A673 (cell line): ENCODE measurements at regions not wholly inside any gene's neighbourhood (a gene's known extent, or its start where the extent isn't known, plus 50 kb on each side); places are given as distances from the start of the nearest gene placed in this dataset.

Experiments used
- EZH2 ChIP-seq: fragments of 200-600 bp; sonication (generic); IDR thresholded peaks from 2 replicates; pipeline ENCODE4 v1.6.1; 2017; ENCODE audit warnings: borderline replicate concordance, low read depth, mild to moderate bottlenecking, mixed read lengths, antibody characterized with exemption, low read length; ENCODE audit not compliant: poor library complexity, severe bottlenecking
- TF ChIP-seq, protein P1 (sequence below): fragments of 300-800, 200-600 bp; sonication (generic); conservative IDR thresholded peaks from 2 replicates; pipeline ENCODE4 v1.5.1; 2017; ENCODE audit warnings: low read depth, mild to moderate bottlenecking, antibody characterized with exemption, low read length, moderate library complexity, mixed read lengths

DNA sequence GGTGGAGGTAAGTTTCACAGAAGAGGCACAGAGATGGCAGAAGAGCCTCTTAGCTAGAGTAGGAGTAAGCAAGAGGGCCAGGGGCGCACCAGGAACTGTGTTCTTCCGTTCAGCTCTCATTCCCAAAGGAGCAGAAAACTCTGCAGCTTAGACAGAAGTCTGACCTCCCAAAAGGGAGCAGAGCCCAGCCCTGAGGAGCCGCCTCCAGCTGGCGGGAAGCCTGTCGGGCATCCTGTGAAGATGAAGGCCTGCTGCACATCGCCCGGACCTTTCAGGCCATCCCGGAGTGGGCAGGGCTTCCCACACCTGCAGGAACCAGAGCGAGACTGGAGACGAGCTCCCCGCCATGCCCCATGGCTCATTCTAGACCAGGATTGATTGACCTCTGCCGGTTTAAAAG lies 1102.8 kb downstream of the BRD1 start:
- TF ChIP-seq, protein P1, sequence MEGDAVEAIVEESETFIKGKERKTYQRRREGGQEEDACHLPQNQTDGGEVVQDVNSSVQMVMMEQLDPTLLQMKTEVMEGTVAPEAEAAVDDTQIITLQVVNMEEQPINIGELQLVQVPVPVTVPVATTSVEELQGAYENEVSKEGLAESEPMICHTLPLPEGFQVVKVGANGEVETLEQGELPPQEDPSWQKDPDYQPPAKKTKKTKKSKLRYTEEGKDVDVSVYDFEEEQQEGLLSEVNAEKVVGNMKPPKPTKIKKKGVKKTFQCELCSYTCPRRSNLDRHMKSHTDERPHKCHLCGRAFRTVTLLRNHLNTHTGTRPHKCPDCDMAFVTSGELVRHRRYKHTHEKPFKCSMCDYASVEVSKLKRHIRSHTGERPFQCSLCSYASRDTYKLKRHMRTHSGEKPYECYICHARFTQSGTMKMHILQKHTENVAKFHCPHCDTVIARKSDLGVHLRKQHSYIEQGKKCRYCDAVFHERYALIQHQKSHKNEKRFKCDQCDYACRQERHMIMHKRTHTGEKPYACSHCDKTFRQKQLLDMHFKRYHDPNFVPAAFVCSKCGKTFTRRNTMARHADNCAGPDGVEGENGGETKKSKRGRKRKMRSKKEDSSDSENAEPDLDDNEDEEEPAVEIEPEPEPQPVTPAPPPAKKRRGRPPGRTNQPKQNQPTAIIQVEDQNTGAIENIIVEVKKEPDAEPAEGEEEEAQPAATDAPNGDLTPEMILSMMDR: no peak
- no peak for TF ChIP-seq EZH2
